HG02885 (cell line): ENCODE measurements at regions not wholly inside any gene's neighbourhood (a gene's known extent, or its start where the extent isn't known, plus 50 kb on each side); places are given as distances from the start of the nearest gene placed in this dataset.

Experiments used
- ATAC-seq: cut with Tn5 transposase; IDR thresholded peaks from one replicate; pipeline ENCODE4 v1.9.1; 2021; ENCODE audit warnings: mild to moderate bottlenecking; ENCODE audit not compliant: unreplicated experiment, poor library complexity

DNA sequence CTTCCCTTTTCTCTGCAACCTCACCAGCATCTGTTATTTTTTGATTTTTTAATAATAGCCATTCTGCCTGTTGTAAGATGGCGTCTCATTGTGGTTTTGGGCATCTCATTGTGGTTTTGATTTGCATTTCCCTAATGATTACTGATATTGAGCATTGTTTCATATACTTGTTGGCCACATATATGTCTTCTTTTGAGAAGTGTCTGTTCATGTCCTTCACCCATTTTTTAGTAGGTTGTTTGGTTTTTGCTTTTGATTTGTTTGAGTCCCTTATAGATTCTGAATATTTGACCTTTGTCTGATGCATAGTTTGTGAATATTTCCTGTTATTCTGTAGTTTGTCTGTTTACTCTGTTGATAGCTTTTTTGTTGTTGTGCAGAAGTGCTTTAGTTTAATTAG is 312.2 kb upstream of the TBC1D5 start:
- no peak for ATAC-seq

- ATAC-seq = no peak
These were observed 308.9 kb upstream of the TBC1D5 start for GRCh38 chr3:18051306-18051705.

- ATAC-seq = no peak
These were observed 306.7 kb upstream of the TBC1D5 start for GRCh38 chr3:18049096-18049495.

GRCh38 chr3:18047052-18047451 is 304.6 kb upstream of the TBC1D5 start:
- ATAC-seq = no peak

- ATAC-seq = no peak
These were observed 303.9 kb upstream of the TBC1D5 start for GRCh38 chr3:18046131-18046915.

DNA sequence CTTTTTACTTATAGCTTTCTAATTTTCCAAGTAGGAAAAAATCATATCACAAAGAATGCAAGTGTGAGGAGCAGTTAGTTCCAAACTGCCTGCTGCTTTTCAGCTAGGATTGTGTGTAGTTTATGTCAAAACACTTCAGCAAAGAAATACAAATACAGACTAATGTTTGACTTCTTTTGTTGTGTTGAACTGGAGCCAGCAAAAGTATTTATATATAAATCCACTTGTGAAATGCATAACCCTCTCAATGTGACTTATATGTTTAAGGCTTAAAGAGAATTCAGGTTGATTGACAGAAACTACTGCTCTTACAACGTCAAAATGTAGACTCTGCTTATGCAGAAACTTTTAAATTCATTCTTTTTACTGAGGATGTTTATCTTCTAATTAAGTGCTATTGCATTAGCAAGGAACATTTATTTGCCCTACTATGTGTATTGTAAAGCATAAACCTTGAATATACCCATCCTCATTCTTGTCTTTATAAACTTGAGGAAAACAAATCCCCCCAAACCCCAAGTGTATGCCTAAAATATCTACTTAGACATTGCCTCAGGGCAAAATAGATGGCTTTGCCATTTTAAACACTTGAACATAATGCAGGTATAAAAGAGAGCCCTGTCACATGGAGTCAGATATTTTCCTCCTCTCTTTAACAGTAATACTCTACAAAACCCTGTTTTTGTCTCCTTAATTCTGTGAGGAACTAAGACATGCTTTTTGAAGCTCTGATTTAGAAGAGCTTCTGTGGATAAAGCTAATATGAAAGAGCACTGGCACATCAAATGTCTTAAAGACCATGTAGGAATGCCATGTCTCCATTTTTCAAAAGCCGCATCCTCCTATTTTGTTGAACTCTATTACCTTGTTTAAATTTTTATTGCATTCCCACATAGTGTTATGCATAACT is 302.8 kb upstream of the TBC1D5 start:
- ATAC-seq = no peak

DNA sequence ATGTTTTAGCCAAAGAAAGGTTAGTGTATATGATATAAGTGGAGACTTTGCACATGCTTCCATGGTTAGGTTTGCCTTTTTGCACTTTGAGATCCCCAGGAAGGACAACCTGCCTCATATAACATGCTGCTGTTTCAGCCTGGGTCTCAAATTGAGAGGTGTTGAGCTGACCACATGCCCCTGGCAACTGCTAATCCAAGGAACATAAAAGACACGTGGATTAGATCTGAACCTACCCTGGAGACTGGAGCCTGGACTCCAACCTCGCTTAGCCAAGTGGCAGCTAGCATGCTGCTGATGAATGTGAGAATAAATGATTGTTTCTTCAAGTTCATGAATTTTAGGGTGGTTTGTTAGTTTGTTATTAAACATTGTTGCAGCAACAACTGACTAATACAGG is 301.8 kb upstream of the TBC1D5 start:
- ATAC-seq = no peak

- no peak for ATAC-seq
These were observed 294.0 kb upstream of the TBC1D5 start for GRCh38 chr3:18036450-18036815.

DNA sequence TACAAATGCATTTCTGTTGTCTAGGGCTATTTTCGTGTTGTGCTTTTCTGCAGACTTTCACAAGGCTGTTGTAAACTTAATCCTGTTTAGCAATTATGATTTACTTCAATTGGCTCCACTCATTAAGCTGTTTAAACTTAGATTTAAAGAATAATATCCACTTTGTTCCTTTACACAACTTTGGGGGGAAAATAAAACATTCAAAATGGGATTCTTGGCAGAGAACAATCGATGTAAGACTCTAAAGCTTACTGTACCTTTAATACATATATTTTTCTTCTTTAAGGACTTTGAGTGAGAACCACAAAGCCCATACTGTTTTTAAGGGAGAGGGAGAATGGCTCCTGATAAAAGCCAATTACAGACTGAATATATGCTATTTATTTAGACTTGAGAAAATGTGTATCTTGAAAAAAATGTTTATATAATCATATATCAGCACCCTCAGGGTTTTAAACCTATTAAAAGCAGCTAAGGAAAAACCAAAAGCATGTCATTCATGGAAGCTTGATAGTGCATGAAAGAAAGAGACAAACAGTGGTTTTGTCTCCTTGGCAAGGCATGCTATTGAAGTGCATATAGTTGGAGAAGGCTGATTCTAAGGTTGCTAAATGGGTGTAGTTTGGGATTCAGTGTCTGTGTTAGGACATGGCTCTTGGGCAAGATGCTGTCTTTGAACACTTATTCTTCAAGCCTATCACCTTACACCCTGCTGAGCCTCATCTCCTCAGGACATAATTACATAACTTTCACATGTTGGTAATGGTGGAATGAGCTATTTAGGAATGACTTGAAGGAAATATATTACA is 293.4 kb upstream of the TBC1D5 start:
- ATAC-seq = no peak

- ATAC-seq = no peak
These were observed 291.2 kb upstream of the TBC1D5 start for GRCh38 chr3:18033581-18034108.

- ATAC-seq = no peak
These were observed 288.0 kb upstream of the TBC1D5 start for GRCh38 chr3:18030371-18030870.

GRCh38 chr3:18027161-18027939 is 284.9 kb upstream of the TBC1D5 start:
- no peak for ATAC-seq

- peak; percentile 57 for ATAC-seq
These were observed 282.3 kb upstream of the TBC1D5 start for GRCh38 chr3:18024715-18025114.

DNA sequence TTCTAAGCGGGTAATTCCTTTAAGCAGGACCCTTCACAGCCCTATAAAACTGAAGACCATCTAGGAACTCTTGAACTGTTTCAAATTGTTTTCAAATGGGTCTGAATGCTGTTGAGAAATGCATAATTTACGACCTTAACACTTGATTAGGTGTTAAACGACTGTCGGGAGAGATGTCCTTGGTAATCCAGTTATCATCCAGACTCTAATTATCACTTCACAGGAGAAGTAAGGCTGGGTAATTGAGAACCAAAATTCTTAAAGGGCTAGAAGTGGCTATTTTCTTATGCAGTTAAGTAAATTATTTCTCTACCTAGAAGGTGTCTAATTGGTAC is 276.7 kb upstream of the TBC1D5 start:
- ATAC-seq = no peak

- no peak for ATAC-seq
These were observed 276.2 kb upstream of the TBC1D5 start for GRCh38 chr3:18018491-18019160.

DNA sequence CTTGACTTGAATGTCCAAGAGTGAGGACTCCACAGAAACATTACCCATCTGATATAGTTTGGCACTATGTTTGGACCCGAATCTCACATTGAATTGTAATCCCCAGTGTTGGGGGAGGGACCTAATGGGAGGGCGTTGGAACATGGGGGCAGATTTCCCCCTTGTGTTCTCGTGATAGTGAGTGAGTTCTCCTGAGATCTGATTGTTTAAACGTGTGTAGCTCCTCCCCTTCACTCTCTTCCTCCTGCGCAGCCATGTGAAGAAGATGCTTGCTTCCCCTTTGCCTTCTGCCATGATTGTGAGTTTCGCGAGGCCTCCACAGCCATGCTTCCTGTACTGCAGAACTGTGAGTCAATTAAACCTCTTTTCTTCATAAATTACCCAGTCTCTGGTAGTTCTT is 273.9 kb upstream of the TBC1D5 start:
- ATAC-seq = no peak

GRCh38 chr3:18012933-18013332 is 270.5 kb upstream of the TBC1D5 start:
- no peak for ATAC-seq

DNA sequence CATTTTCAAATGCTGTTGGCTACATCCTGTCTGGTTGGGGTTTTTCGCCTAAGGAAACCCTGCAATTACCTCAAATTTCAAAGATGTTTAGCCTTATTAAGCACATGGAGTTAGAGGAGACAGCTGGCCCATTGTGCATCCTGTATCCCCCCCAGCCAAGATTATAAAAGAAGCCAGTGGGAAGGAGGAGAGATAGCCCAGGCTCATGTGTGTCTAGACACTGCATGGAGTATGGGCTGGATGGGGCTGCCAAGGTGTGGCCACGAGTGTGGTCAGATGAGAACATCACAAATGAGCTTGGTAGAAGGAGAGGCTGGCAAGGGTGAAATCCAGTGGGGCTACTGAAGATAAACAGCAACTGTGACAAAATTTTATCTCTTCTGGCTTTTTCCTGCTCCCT is 270.0 kb upstream of the TBC1D5 start:
- ATAC-seq = no peak

GRCh38 chr3:18011387-18011786 is 269.0 kb upstream of the TBC1D5 start:
- ATAC-seq = no peak
